Eye (tissue), 1 donor: ENCODE measurements at regions not wholly inside any gene's neighbourhood (a gene's known extent, or its start where the extent isn't known, plus 50 kb on each side); places are given as distances from the start of the nearest gene placed in this dataset.
A peak's percentile ranks its signal among the peaks of the same experiment; 100 is the strongest.
"Not testable (repeated sequence)": the region's sequence is repeated elsewhere in the genome, so short reads cannot be mapped to it uniquely, and the experiment has no call there.

Experiments
- DNase-seq: peaks from one replicate; pipeline ENCODE4 v3.0.0-alpha.2; 2015

DNA sequence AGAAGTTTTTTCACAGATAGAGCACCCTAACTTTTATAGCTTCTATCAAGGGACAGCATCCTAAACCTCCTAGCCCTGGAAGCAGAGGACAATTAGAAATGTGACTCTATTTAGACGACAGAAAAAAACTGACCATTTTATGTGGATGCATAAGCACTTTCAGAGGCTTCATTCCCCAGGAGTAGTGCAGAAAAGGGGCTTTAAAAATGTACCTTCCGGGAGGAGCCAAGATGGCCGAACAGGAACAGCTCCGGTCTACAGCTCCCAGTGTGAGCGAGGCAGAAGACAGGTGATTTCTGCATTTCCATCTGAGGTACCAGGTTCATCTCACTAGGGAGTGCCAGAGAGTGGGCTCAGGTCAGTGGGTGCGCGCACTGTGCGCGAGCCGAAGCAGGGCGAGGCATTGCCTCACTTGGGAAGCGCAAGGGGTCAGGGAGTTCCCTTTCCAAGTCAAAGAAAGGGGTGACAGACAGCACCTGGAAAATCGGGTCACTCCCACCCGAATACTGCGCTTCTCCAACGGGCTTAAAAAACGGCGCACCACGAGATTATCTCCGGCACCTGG is 416.4 kb upstream of the C1orf87 start:
- not testable (repeated sequence) for DNase-seq

DNA sequence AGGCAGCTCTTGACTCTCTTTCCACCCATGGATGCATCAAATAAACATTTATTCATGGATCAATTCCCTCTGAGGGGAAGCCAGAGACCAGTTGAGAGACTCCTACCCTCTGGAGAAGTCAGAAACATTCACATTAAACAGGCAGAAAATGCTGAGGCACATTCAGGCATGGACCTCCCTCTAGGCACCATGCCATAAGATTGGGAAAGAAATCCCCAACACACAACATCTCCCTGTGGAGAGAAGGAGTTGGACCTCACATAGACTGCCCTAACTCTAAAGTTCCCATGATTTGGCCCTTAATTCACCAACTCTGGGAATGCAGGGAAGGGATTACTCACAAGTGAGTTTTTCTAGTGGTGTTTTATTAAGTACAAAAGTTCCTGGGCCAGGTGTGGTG is 415.3 kb upstream of the C1orf87 start:
- DNase-seq, result no peak

DNA sequence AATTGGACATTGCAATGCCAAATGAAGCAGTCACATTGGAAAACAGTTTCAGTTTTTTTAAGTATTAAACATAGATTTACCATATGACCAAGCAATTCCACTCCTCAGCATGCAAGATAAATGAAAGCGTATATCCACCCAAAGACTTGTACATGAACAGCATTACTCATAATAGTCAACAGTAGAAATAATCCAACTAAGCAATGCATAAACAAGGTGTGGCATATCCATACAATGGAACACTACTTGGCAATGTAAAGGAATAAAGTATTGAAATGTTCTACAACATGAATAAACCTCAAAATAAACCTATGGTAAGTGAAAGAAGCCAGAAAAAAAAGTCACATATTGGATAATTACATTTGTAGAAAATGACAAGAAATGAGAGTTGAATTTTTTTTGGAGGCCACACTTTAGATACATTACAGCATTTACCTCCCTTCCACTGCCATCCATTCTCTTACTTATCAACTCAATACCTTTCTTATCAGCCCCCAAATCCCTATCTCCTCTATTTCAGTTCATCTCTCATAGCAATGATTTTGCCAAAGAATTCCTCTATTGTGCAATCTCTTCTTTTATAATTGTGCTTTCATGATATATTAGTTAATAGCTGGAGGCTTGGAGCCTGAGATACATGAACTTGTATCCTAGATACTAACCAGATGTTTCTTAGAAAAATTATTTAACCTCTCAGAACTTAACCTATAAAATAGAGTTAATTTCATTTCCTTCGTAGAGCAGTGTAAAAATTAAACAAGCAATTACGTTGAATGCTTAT is 414.2 kb upstream of the C1orf87 start:
- DNase-seq, result no peak

DNA sequence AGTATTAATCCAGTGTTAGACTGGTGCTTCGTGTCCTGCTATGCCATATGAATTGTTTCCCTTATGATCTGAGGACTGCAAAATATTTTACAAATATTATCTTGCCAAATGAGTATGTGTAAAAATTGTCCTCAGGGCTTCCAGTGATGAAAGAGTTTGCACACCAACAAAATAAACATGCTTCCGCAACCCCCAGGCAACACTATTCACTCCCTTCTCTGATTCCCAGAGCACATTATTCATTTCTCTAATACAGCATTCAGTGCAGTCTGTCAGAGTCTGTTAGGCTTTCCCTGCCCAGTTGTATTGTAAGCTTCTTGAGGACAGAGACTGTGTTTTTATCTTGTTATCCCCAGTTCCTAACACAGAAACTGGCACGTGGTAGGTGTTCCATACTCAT is 409.9 kb upstream of the C1orf87 start:
- DNase-seq, result no peak

DNA sequence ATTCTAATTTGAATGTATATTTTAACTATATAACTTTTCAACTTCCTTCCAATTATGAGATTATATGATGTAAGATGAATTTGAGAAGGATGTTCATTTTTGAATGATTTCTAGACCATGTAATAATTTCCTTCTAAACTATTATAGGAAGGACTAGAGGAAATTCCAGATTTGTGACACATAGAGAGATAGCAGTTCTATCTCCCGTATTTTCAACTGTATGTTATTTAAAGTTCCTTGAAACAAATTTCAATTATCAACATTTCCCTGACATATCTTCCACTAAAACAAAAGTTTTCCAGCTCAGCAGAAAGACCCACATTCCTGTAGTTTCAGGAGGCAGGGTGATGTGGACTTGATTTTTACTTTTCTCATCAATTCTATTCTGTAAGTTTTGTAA is 396.7 kb upstream of the C1orf87 start:
- DNase-seq, result no peak

DNA sequence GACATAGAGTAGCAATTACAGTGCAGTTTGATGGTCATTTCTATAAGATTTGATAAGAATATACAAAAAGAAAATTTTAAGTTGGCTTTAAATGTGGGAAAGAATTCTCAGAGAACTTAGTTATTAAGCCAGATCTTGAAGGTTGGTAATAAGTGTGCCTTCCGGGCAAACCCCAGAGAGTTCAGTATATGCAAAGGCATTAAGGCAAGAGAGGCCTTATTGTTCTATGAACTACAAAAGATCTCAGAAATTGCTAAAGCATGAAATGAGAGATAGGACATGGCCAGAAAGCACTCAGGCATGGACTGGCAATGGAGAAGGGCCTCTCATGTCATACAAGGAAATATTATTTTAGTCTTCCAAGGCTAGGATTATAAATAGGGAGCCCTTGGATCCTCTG is 390.2 kb upstream of the C1orf87 start:
- no peak for DNase-seq

DNA sequence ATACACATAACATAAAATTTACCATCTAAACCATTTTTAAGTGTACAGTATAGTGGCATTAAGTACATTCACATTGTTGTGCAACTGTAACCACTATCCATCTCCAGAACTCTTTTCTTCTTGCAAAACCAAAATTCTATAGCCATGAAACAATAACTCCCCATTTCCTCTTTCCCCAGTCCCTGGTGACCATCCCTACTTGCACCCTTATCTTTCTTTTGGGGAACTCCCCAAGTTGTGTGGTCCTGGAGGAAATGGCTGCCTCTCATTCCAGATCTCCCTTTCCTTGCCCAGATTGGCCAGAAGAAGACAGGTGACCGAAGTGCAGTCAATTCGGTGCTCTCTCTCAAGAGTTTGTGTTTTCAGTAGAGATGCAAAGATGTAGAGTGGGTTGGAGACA is 389.6 kb upstream of the C1orf87 start:
- DNase-seq, result no peak

DNA sequence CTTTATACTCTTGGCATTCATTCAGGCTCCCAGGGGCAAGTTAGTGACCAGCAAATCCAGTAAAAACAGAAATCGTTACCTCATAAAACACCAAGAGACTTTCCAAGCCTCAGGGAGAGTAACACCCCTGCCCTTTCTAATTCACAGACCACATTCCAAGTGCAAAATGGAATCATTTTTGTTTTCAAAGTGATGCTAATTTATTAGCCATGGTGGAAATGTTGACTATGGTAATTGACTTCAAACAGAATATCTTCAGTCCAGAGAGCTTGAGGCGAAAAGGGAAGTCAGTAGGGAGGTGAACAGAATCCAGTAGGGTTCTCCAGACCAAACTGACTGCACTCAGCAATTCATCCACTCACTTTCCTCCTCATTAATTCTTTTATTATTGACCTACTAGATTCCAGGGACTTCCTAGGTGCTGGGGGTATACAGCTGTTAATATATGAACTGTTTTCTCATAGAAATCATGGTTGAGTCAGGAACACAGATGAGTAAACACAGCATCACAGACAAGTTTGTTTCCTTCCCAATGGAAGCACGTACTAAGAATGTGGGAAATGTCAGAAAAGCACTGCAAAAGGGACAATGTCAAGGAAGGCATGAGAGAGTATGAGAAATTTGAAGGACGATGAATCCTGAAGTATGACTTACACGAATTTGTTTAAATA is 388.5 kb upstream of the C1orf87 start:
- DNase-seq, result no peak

DNA sequence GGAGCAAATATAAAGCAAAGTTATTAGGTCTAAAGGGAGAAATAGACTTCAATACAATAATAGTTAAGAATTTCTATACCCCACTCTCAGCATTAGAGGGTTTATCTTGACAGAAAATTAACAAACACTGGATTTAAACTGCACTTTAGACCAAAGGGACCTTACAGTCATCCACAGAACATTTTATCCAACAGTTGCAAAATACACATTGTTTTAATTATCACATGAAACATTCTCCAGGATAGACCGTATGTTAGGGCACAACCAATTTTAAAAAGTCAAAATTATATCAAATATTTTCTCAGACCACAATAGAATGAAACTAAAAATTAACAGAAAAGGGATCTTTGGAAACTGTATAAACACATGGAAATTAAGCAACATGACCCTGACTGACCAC is 384.5 kb upstream of the C1orf87 start:
- no peak for DNase-seq

DNA sequence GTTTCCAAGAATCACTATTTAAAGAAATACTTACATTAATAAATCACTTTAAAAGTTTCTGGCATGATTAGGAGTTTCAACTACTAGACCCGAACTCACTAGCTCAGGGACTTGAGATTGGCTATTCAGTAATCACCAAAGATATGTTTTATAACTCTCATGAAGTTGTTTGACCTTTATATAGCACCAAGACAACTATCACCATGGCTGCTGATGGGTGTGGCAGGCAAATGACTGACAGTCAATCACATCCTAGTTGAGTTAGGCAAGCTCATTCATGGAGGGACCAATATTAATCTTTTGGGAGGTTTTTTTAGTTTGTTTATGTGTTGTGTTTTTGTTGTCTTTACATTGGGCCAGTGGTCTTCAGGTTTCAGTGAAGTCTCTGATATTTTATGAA is 376.3 kb upstream of the C1orf87 start:
- DNase-seq, result no peak

DNA sequence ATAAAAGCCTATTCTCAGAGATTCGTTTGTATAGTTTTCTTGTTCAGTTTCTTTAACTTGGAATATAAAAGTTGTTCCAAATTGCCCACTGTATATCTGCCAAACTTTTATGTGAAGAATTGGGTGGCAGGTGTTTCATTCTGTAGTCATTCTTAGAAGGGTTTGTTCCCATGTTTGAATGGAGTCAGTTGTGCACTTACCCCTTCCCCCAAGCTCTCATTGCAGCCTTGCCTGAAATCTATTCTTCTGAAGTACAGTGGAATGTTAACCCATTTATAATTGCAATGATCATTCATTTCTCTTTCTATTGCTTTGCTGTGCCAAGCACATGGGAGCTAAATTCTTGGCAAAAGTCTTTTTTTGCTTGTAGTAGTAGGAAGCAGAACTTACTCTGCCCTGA is 375.3 kb upstream of the C1orf87 start:
- DNase-seq, result no peak

DNA sequence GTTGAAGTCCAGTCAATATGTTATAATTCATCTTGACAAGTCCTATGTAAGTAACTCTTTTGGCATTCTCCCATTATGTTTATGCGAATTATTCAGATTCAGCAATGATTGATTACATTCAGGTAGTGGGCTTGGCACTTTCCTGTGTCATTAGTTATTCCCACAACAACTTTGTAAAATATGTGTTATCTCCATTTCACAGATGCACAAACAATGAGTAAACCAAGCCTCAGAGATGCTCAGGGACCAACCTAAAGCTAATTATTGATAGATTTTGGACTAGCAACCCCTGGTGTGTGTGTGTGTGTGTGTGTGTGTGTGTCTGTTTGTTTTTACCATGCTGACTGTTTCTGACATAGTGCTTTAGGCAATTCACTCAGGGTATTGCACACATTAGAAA is 371.1 kb upstream of the C1orf87 start:
- no peak for DNase-seq

DNA sequence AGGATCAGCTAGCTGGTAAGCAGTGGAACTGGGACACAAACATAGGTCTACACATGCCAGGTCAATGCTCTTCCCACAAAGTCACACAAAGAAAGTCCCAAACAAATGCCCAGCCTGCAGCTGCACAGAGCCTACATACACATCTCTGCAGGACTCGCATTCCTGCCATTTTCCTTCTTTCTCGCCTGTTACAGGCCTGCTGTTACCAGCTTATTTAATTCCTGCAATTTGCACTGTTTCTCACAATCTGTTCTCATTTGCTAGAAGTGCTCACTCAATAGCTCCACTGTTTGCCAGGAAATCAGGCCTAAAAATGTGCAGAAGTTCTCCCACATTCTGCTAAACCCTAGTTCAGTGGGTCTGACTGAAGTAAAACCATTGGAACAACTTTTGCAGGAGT is 362.6 kb upstream of the C1orf87 start:
- no peak for DNase-seq

DNA sequence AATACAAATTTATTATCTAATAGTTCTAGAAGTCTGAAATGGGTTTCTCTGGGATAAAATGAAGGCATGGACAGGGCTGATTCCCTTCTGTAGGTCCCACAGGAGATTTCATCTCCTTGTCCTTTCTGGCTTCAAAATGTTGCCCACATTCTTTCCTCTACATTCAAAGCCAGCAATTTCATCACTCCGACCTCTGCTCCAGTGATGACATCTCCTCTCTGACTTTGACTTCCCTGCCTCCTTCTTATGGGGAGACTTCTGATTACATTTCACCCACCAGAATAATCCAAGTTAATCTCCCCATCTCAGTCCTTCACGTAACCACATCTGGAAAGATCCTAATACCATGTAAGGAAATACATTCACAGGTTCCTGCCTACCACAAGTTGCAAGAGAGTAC is 358.0 kb upstream of the C1orf87 start:
- no peak for DNase-seq

DNA sequence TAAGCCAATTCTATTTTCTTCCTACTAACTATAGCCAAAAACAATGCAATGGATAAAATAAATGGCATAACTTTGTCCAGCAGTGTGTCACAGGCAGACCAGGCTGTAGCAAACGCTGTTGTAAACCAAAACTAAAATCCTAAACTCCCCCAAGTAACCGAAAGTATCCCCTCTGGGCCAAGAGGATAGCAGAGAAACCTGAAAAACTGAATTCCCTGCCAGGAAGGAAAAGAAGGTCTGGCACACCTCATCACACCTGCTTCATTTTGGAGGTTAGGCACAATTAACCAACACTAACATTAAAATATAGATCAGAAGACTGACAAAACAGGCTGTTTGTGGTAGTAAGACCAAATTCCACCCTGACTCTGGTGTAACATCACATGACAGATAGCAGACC is 356.8 kb upstream of the C1orf87 start:
- DNase-seq, result no peak

DNA sequence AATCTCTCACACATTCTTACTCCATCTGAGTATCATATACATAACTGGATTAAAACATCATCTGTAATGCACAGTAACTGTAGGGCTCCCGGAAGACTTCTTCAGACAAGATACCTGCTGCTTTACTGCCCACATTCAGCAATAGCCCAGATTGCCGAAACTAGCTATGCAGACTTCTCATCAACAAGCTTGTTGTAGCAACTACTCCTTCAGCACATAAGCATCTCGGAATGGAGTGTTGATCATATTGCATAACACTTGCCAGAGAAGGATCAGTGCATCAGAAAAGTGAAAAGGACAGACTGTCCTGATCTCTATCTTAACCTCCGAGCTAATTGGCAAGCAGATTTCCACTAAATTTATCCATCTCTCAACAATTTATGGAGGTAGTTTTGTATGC is 354.6 kb upstream of the C1orf87 start:
- DNase-seq, result no peak

DNA sequence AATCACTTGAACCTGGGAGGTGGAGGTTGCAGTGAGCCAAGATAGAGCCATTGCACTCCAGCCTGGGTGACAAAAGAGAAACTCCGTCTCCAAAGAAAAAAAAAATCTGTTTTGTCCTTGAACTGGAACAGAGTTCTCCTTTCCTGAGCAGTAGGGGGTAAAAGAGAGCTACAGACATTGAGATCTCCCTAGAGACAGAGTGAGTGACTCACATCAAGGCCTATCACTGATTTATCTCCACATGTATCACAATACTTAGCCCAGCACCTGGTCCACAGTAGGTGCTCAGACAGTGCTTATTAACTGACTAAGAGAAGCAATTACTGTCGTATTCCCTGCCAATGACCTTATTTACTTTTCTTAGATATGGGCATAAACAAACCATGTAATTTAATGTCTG is 354.1 kb upstream of the C1orf87 start:
- no peak for DNase-seq

DNA sequence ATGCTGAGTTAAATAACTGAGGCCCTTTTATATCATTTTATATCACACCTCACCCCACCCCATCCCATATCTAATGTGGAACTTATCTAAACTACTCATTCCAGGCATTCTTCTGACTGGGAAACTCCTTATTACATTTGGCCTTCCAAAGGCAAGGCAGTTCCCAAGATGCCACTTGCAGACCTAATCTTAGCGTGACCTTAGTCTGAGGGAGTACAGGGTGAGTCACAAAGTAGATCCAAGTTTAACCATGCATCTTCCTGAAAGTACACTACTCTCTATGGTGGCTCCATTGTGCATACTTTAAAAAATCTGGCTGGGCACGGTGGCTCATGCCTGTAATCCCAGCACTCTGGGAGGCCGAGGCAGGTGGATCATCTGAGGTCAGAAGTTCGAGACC is 353.6 kb upstream of the C1orf87 start:
- no peak for DNase-seq

DNA sequence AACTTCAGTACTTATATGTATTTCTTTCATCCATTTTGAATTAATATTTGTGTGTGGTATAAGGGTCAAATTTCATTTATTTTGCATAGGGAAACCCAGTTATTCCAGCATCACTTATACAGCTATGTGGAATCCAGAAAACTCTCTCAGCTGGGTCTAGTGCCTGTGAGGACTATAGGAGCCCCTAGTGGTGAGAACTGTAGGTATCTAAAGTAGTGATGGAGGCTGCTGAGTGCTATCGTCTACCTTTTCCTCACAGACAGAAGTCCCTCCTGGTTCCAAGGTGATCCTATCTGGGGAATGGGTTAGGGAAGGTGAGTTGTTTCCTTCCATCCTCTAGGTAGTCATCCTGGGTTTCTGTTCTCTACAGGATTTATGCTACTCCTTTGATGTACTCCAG is 352.0 kb upstream of the C1orf87 start:
- no peak for DNase-seq

DNA sequence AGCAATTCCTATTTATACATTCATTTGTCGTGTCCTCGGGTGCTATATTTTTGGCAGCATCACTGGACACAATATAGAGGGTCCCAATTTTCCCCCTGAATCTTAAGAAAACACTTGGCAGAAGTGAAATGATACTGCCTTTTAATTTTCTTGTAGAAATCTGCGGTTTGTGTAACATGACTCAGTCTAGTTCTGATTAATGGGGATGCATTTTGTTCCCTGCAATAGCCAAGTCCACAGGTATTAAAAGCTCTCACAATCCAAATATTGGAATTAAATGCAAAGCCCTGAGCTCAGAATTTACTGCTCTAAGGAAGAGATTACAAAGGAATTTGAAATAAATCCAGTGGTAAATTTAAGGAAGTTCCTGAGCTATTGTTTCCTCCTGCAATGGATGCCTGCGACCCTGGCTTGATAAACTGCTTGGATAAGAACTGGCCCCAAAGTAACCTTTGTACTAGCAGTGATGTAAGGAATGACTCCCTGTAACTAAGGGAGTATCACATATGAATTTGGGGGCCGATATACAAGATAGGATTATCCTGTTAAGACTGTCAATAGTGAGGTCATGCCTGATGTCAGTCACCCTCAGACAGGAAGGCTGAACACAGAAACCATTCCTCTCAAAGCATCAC is 349.7 kb upstream of the C1orf87 start:
- peak; percentile 20 for DNase-seq

DNA sequence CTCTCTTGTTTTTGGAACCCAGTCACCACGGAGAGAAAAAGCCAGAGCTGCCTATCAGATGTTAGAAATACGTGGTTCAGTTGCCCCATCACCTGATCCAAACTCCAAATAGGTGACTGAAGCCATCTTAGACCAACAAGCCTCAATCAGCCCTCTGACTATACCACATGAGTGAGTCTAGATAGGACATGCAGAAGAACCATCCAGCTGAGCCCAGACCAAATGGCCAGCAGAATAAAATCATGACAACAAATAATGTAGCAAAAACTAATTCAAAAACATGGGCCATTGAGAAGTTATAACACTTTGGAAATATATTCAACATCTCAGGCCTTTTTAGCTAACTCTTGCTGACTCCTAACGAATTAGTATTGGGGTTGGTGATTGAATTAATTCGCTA is 348.4 kb upstream of the C1orf87 start:
- no peak for DNase-seq

DNA sequence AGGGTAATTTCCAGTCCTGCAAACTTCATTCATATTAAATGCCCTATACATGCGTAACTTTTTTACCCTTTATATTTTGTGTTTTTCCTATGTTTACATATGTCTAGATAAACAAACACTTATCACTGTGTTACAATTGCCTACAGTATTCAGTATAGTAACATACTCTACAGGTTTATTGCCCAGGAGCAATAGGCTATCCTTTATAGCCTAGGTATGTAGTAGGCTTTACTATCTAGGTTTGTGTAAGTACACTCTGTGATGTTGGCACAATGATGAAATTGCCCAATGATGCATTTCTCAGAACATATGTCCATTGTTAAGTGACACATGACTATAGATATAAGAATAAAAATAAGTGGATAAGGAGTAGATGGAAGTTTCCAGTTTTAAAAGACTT is 345.5 kb upstream of the C1orf87 start:
- no peak for DNase-seq

DNA sequence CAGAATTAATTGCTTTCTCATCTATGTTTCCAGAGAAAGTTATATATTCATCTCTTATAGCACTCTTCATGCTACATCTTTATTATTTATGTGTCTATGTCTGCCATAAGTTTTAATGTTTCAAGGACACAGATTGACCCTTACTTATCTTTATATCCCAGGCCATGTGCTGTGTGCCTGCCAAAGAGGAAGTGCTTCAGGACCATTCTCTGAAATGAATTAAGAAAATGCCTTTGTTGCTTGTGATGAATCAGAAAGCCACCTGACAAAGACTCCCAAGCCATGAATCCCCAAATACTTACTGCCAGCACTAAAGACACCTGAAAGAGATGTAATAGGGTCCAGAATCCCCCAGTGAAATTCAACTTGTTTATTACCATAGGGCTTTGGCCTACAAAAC is 342.1 kb upstream of the C1orf87 start:
- no peak for DNase-seq

DNA sequence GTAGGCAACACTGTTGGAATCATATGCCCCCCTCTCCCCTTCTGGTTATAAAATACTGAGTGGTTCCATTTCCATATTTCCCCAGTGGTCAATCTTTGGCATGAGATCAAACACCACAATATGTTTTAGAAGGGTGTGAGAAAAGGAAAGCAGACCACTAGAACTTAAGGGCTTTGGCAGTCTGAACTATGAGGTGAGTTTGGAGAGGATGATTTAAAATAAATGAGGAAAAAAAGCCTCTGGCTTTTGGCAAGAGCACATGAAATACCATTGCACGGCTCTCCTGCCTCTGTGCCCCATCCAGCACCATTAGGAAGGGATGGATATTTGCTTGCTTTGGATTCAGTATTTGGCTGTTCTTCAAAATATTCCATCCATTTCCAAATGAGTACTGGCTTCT is 339.5 kb upstream of the C1orf87 start:
- no peak for DNase-seq
